ENCODE measurements at regions not wholly inside any gene's neighbourhood (a gene's known extent, or its start where the extent isn't known, plus 50 kb on each side); places are given as distances from the start of the nearest gene placed in this dataset.
"Not testable (repeated sequence)": the region's sequence is repeated elsewhere in the genome, so short reads cannot be mapped to it uniquely, and the experiment has no call there.

- not testable (repeated sequence) for TF ChIP-seq CTCF (IDR thresholded peaks at IDR 0.05); REST (IDR thresholded peaks at IDR 0.05; ENCODE audit: insufficient read depth in 1 of 2, low read depth in 2 of 2, low read length in 1 of 2); TCF7L2 (IDR thresholded peaks at IDR 0.05; ENCODE audit: low read depth, low read length); POLR2AphosphoS5 (IDR thresholded peaks at IDR 0.05; ENCODE audit: low read depth, low read length); SIN3A (IDR thresholded peaks at IDR 0.05; ENCODE audit: borderline replicate concordance, insufficient read depth, low read depth, low read length)
Observed at GRCh38 chr1:146683126-146683429, 255.0 kb upstream of the NBPF12 start.
